Fibroblast of lung (primary cell): ENCODE measurements at regions not wholly inside any gene's neighbourhood (a gene's known extent, or its start where the extent isn't known, plus 50 kb on each side); places are given as distances from the start of the nearest gene placed in this dataset.

ENCODE experiments used
- EZH2 ChIP-seq: IDR thresholded peaks from 2 replicates; pipeline ENCODE4 v1.5.1; 2012; ENCODE audit warnings: low read length, control low read depth, mild to moderate bottlenecking; ENCODE audit errors: missing control alignments
- TF ChIP-seq, protein P1 (sequence below), 2 donors: IDR thresholded peaks in 1 of 2; conservative IDR thresholded peaks in 1 of 2; 1 replicate in 1 of 2; 2 replicates in 1 of 2; pipeline ENCODE4 v1.5.1; 2011 to 2012; ENCODE audit warnings: low read length in 2 of 2, control low read depth in 1 of 2, inconsistent platforms in 1 of 2, low read depth in 1 of 2, mild to moderate bottlenecking in 1 of 2

DNA sequence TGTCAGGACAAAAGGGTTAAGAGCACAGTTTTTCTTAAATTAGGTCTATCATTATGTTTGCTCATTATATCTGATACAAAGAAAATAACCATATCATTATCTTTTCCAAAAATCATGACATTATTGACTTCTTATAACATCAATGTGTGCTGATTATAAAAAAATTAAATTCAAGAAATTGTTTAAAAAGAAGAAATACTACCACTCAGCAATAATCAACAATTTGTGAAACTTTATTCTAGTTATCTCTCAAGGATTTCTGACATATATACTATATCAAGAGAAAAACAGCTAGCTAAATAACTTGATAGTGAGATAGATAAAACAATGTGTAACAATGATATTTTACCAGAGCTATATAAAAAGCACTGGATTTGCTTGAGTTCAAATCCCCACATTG is 360.7 kb upstream of the PHF14 start:
- TF ChIP-seq, protein P1, sequence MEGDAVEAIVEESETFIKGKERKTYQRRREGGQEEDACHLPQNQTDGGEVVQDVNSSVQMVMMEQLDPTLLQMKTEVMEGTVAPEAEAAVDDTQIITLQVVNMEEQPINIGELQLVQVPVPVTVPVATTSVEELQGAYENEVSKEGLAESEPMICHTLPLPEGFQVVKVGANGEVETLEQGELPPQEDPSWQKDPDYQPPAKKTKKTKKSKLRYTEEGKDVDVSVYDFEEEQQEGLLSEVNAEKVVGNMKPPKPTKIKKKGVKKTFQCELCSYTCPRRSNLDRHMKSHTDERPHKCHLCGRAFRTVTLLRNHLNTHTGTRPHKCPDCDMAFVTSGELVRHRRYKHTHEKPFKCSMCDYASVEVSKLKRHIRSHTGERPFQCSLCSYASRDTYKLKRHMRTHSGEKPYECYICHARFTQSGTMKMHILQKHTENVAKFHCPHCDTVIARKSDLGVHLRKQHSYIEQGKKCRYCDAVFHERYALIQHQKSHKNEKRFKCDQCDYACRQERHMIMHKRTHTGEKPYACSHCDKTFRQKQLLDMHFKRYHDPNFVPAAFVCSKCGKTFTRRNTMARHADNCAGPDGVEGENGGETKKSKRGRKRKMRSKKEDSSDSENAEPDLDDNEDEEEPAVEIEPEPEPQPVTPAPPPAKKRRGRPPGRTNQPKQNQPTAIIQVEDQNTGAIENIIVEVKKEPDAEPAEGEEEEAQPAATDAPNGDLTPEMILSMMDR (conservative IDR thresholded peaks at IDR 0.05 in 1 of 2, IDR thresholded peaks at IDR 0.05 in 1 of 2; ENCODE audit: low read depth in 1 of 2, low read length in 2 of 2): no peak
- TF ChIP-seq EZH2: no peak
